SK-N-SH (cell line): ENCODE measurements at regions not wholly inside any gene's neighbourhood (a gene's known extent, or its start where the extent isn't known, plus 50 kb on each side); places are given as distances from the start of the nearest gene placed in this dataset.

Experiments
- CTCF ChIP-seq: fragments of 200-600 bp; sonication (generic); IDR thresholded peaks from 2 replicates; pipeline ENCODE4 v1.6.1; 2017; ENCODE audit warnings: antibody characterized with exemption, mild to moderate bottlenecking, moderate library complexity
- ELF1 ChIP-seq: IDR thresholded peaks from 2 replicates; pipeline ENCODE4 v1.4.0; 2012
- EP300 ChIP-seq, 2 experiments: IDR thresholded peaks; 2 replicates each; pipeline versions ENCODE4 v1.4.0 to v1.6.1; 2012; ENCODE audit warnings: borderline replicate concordance in 1 of 2, low read depth in 1 of 2, low read length in 1 of 2
- EZH2phosphoT487 ChIP-seq: fragments of 200-600 bp; sonication (generic); IDR thresholded peaks from 2 replicates; pipeline ENCODE4 v1.6.1; 2017; ENCODE audit warnings: low read depth, mixed run types, mild to moderate bottlenecking, antibody characterized with exemption, moderate library complexity, borderline replicate concordance
- MXI1 ChIP-seq: IDR thresholded peaks from 2 replicates; pipeline ENCODE4 v1.6.1; 2012; ENCODE audit warnings: mild to moderate bottlenecking, low read depth, low read length, improper control_type of control experiment
- NFIC ChIP-seq: IDR thresholded peaks from 2 replicates; pipeline ENCODE4 v1.4.0; 2012; ENCODE audit warnings: borderline replicate concordance
- NRF1 ChIP-seq: IDR thresholded peaks from 2 replicates; pipeline ENCODE4 v1.6.1; 2012; ENCODE audit warnings: low read depth, mild to moderate bottlenecking, low read length
- POLR2AphosphoS5 ChIP-seq: IDR thresholded peaks from 2 replicates; pipeline ENCODE4 v1.6.1; 2012; ENCODE audit warnings: low read depth, low read length
- RAD21 ChIP-seq: IDR thresholded peaks from 2 replicates; pipeline ENCODE4 v1.6.1; 2012; ENCODE audit warnings: mild to moderate bottlenecking, low read length
- RFX5 ChIP-seq: IDR thresholded peaks from 2 replicates; pipeline ENCODE4 v1.6.1; 2012; ENCODE audit warnings: mild to moderate bottlenecking, improper control_type of control experiment, low read length
- SIN3A ChIP-seq: IDR thresholded peaks from 2 replicates; pipeline ENCODE4 v1.6.1; 2012; ENCODE audit warnings: low read depth, mild to moderate bottlenecking, low read length, moderate library complexity, borderline replicate concordance
- USF1 ChIP-seq: IDR thresholded peaks from 2 replicates; pipeline ENCODE4 v1.4.0; 2012; ENCODE audit warnings: low read depth, borderline replicate concordance

GRCh38 chr7:20839987-20840386 is 53.3 kb upstream of the SP8 start:
- TF ChIP-seq NFIC (no peak), CTCF (no peak), RFX5 (no peak), POLR2AphosphoS5 (no peak), NRF1 (no peak), EZH2phosphoT487 (no peak), SIN3A (no peak), EP300 (IDR thresholded peaks at IDR 0.05; ENCODE audit: borderline replicate concordance in 1 of 2, low read depth in 1 of 2, low read length in 1 of 2) (no peak), MXI1 (no peak), USF1 (no peak), ELF1 (no peak), RAD21 (no peak)
